ENCODE measurements at regions not wholly inside any gene's neighbourhood (a gene's known extent, or its start where the extent isn't known, plus 50 kb on each side); places are given as distances from the start of the nearest gene placed in this dataset.

- TF ChIP-seq CTCF (IDR thresholded peaks at IDR 0.05; ENCODE audit: low read depth, low read length) (no peak), EZH2phosphoT487 (IDR thresholded peaks at IDR 0.05; ENCODE audit: low read depth) (no peak)
These were observed 61.6 kb upstream of the ACAN start for GRCh38 chr15:88741671-88742070.

All from OCI-LY3 (cell line).